GM12878 (cell line): ENCODE measurements at regions not wholly inside any gene's neighbourhood (a gene's known extent, or its start where the extent isn't known, plus 50 kb on each side); places are given as distances from the start of the nearest gene placed in this dataset.

Experiments used
- ATAC-seq: fragments of 200-7000 bp; cut with Tn5 transposase; 3 replicates; pipeline ENCODE4 v1.9.1; 2020; ENCODE audit warnings: mild to moderate bottlenecking, moderate library complexity
- BruUV-seq: library from RNA; stranded (reverse); fragments of 400-500 nt; replicated peaks from 2 replicates; lab custom pipeline; 2021; lab: Mats Ljungman, UMichigan
- CTCF ChIA-PET: fragments of 300-600 bp; sonication (Branson Sonifier 250); formaldehyde crosslinking; extraction: SDS; loops from one replicate; lab custom pipeline; 2021; ENCODE audit warnings: inconsistent platforms; lab: Yijun Ruan, JAX
- POLR2A ChIA-PET: fragments of 350-600 bp; formaldehyde crosslinking; extraction: SDS; loops from one replicate; lab custom pipeline; 2021; ENCODE audit warnings: inconsistent platforms; lab: Charles Lee
- RAD21 ChIA-PET: fragments of 300-600 bp; sonication (Branson Sonifier 250); formaldehyde crosslinking; loops from one replicate; lab custom pipeline; 2023; ENCODE audit warnings: antibody characterized with exemption; ENCODE audit not compliant: unreplicated experiment; lab: Charles Lee
- SMC1A ChIA-PET: fragments of 300-600 bp; sonication (Branson Sonifier 250); formaldehyde crosslinking; loops from one replicate; lab custom pipeline; 2023; ENCODE audit not compliant: unreplicated experiment, uncharacterized antibody; lab: Charles Lee
- DNase-seq: peaks from one replicate; pipeline ENCODE4 v3.0.0-alpha.2; 2011; ENCODE audit warnings: low read depth, low spot score
- FAIRE-seq: peaks from 3 replicates; lab custom pipeline; 2011; peaks lifted over from hg19 to GRCh38; lab: Jason Lieb, UNC
- H2AFZ ChIP-seq: 2 replicates; pipeline ENCODE4 v1.6.0; 2011; ENCODE audit warnings: low read depth, low read length, control low read depth; ENCODE audit not compliant: control insufficient read depth
- H3K27ac ChIP-seq: 2 replicates; pipeline ENCODE4 v1.5.1; 2011; ENCODE audit warnings: control low read depth; ENCODE audit not compliant: control insufficient read depth, insufficient read depth
- H3K27me3 ChIP-seq, 2 experiments: replicated peaks in 1 of 2; 2 replicates each; pipeline versions ENCODE4 v1.6.0 to v1.6.1; 2011; ENCODE audit warnings: low read length in 1 of 2; ENCODE audit not compliant: control insufficient read depth in 2 of 2, insufficient read depth in 2 of 2
- H3K36me3 ChIP-seq, 2 experiments: 2 replicates each; pipeline ENCODE4 v1.5.1; 2011; ENCODE audit warnings: low read length in 1 of 2; ENCODE audit not compliant: control insufficient read depth in 2 of 2, insufficient read depth in 2 of 2
- H3K4me1 ChIP-seq: 2 replicates; pipeline ENCODE4 v1.6.1; 2011; ENCODE audit warnings: mild to moderate bottlenecking, low read length, moderate library complexity, mixed read lengths; ENCODE audit not compliant: control insufficient read depth, insufficient read depth
- H3K4me2 ChIP-seq: 2 replicates; pipeline ENCODE4 v1.6.0; 2011; ENCODE audit warnings: control low read depth; ENCODE audit not compliant: control insufficient read depth, insufficient read depth
- H3K4me3 ChIP-seq: fragments of 200-600 bp; sonication (generic); 2 replicates; pipeline ENCODE4 v1.5.1; 2016
- H3K79me2 ChIP-seq: 2 replicates; pipeline ENCODE4 v1.6.0; 2011; ENCODE audit warnings: low read length; ENCODE audit not compliant: control insufficient read depth, insufficient read depth
- H3K9ac ChIP-seq: 2 replicates; pipeline ENCODE4 v1.8.0; 2011; ENCODE audit warnings: low read length, control low read depth, mixed read lengths; ENCODE audit not compliant: control insufficient read depth, insufficient read depth
- H3K9me3 ChIP-seq: replicated peaks from 3 replicates; pipeline ENCODE4 v1.5.1; 2011; ENCODE audit warnings: mild to moderate bottlenecking, low read length; ENCODE audit not compliant: control insufficient read depth, insufficient read depth
- H4K20me1 ChIP-seq: 2 replicates; pipeline ENCODE4 v1.6.0; 2011; ENCODE audit not compliant: control insufficient read depth, insufficient read depth
- BCL11A ChIP-seq: IDR thresholded peaks from 2 replicates; pipeline ENCODE4 v1.6.1; 2011; ENCODE audit warnings: low read depth, low read length
- HCFC1 ChIP-seq: fragments of 150-350 bp; IDR thresholded peaks from 2 replicates; pipeline ENCODE4 v1.6.1; 2014; ENCODE audit warnings: low read length
- IKZF2 ChIP-seq, 2 experiments: fragments of 450-650 bp; IDR thresholded peaks; 2 replicates each; pipeline ENCODE4 v1.6.1; 2017; ENCODE audit warnings: mild to moderate bottlenecking in 2 of 2, moderate library complexity in 2 of 2
- JUND ChIP-seq: IDR thresholded peaks from 2 replicates; pipeline ENCODE4 v1.6.1; 2012; ENCODE audit warnings: low read depth, mild to moderate bottlenecking, low read length, improper control_type of control experiment, moderate library complexity
- LARP7 ChIP-seq: fragments of 450-650 bp; IDR thresholded peaks from 2 replicates; pipeline ENCODE4 v1.6.1; 2017; ENCODE audit warnings: mild to moderate bottlenecking
- MAX ChIP-seq: IDR thresholded peaks from 2 replicates; pipeline ENCODE4 v1.6.1; 2012; ENCODE audit warnings: low read depth, low read length, improper control_type of control experiment
- MEF2A ChIP-seq: IDR thresholded peaks from 2 replicates; pipeline ENCODE4 v1.6.1; 2011; ENCODE audit warnings: low read depth, mild to moderate bottlenecking, low read length, moderate library complexity; ENCODE audit not compliant: insufficient read depth
- MTA3 ChIP-seq: IDR thresholded peaks from 2 replicates; pipeline ENCODE4 v1.6.1; 2012; ENCODE audit warnings: low read length, inconsistent platforms, borderline replicate concordance
- MYC ChIP-seq: IDR thresholded peaks from 2 replicates; pipeline ENCODE4 v1.6.1; 2011; ENCODE audit warnings: mild to moderate bottlenecking, low read length, moderate library complexity, inconsistent platforms; ENCODE audit not compliant: insufficient read depth, insufficient replicate concordance, insufficient read length, severe bottlenecking
- NR2F1 ChIP-seq: fragments of 450-650 bp; conservative IDR thresholded peaks from 2 replicates; pipeline ENCODE4 v1.6.1; 2017; ENCODE audit warnings: mild to moderate bottlenecking
- PML ChIP-seq: IDR thresholded peaks from 2 replicates; pipeline ENCODE4 v1.6.1; 2012; ENCODE audit warnings: low read length, inconsistent platforms
- POLR2AphosphoS2 ChIP-seq: IDR thresholded peaks from 2 replicates; pipeline ENCODE4 v1.6.1; 2011; ENCODE audit warnings: low read depth, mild to moderate bottlenecking, low read length, improper control_type of control experiment, moderate library complexity
- POU2F2 ChIP-seq: IDR thresholded peaks from 3 replicates; pipeline ENCODE4 v1.6.1; 2011; ENCODE audit warnings: low read depth, mild to moderate bottlenecking, low read length, borderline replicate concordance
- RELA ChIP-seq: fragments of 450-650 bp; IDR thresholded peaks from 2 replicates; pipeline ENCODE4 v1.8.0; 2014; ENCODE audit warnings: borderline replicate concordance; ENCODE audit not compliant: partially characterized antibody
- REST ChIP-seq: IDR thresholded peaks from 2 replicates; pipeline ENCODE4 v1.6.1; 2012; ENCODE audit warnings: mild to moderate bottlenecking, low read depth, low read length
- SMAD1 ChIP-seq: fragments of 450-650 bp; IDR thresholded peaks from 2 replicates; pipeline ENCODE4 v1.6.1; 2018; ENCODE audit warnings: mild to moderate bottlenecking, low read depth; ENCODE audit not compliant: partially characterized antibody
- SP1 ChIP-seq: IDR thresholded peaks from one replicate; pipeline ENCODE4 v1.6.1; 2011; ENCODE audit warnings: low read depth, low read length
- TBL1XR1 ChIP-seq: IDR thresholded peaks from 2 replicates; pipeline ENCODE4 v1.6.1; 2012; ENCODE audit warnings: low read depth, low read length, improper control_type of control experiment
- TCF3 ChIP-seq: IDR thresholded peaks from 2 replicates; pipeline ENCODE4 v1.6.1; 2012; ENCODE audit warnings: low read depth, mild to moderate bottlenecking, low read length, borderline replicate concordance; ENCODE audit not compliant: insufficient read depth
- TCF7 ChIP-seq: IDR thresholded peaks from 2 replicates; pipeline ENCODE4 v1.6.1; 2014; ENCODE audit warnings: antibody characterized with exemption, borderline replicate concordance
- WGBS: methylation state at CpG from one replicate; pipeline ENCODE4 v1.1.6; 2016; ENCODE audit warnings: low lambda C conversion rate; ENCODE audit not compliant: insufficient replicate concordance, insufficient coverage; ENCODE audit errors: missing lambda C conversion rate; 5-methylcytosine and 5-hydroxymethylcytosine counted together
- in situ Hi-C: fragments of 300-500 bp; cut with MboI; formaldehyde crosslinking; loops from 9 replicates; pipeline ENCODE4 v1.14.3; 2018; ENCODE audit warnings: mixed read lengths
- intact Hi-C: fragments of 100-400 bp; cut with micrococcal nuclease; formaldehyde crosslinking; loops from one replicate; pipeline ENCODE4 v1.14.2; 2022; ENCODE audit not compliant: unreplicated experiment

GRCh38 chr7:86326847-86327246 is 316.9 kb upstream of the GRM3 start (continued):
- TF ChIP-seq REST (no peak), MYC (no peak), RELA (no peak), MTA3 (no peak), HCFC1 (no peak), TCF7 (no peak), JUND (no peak), SP1 (no peak), LARP7 (no peak), BCL11A (no peak), POU2F2 (no peak)

- ChIA-PET CTCF (no interaction called here), RAD21 (no interaction called here), SMC1A (interaction anchor here (0.7 kb wide), 1 partner anchor 11 kb away, joined by 4 read pairs; no protein-coding TSS in a partner anchor), POLR2A (no interaction called here)
- no peaks in the 10 kb centered on the region for H3K9me3 ChIP-seq
- H3K4me1 ChIP-seq, result no peaks in the 10 kb centered on the region
- FAIRE-seq (no peak), ATAC-seq (no peak), DNase-seq (no peak)
- no peaks in the 10 kb centered on the region for H3K27me3 ChIP-seq
- in situ Hi-C loops, result no loop called here
- H3K9ac ChIP-seq, result no peak overlapping the region
- H3K36me3 ChIP-seq, result no peaks in the 10 kb centered on the region
- H3K79me2 ChIP-seq, result no peaks in the 10 kb centered on the region
- no peaks in the 10 kb centered on the region for H4K20me1 ChIP-seq
- H3K4me2 ChIP-seq, result no peak overlapping the region
- WGBS, result 36% methylated on average over 1 of the region's 1 CpG
- intact Hi-C loops, result no loop called here
- no peak overlapping the region for H3K4me3 ChIP-seq
- H2AFZ ChIP-seq, result no peak overlapping the region
- H3K27ac ChIP-seq, result no peak overlapping the region
- BruUV-seq, result no TSS peak
- TF ChIP-seq SMAD1 (no peak), IKZF2 (IDR thresholded peaks at IDR 0.05) (no peak), PML (no peak), TCF3 (no peak), NR2F1 (no peak), TBL1XR1 (no peak), POLR2AphosphoS2 (no peak), MAX (no peak), MEF2A (no peak)
Observed at GRCh38 chr7:86320889-86321288, 322.8 kb upstream of the GRM3 start.
